GM12878 (cell line): ENCODE measurements at regions not wholly inside any gene's neighbourhood (a gene's known extent, or its start where the extent isn't known, plus 50 kb on each side); places are given as distances from the start of the nearest gene placed in this dataset.

Source experiments
- ATAC-seq: fragments of 200-7000 bp; cut with Tn5 transposase; 3 replicates; pipeline ENCODE4 v1.9.1; 2020; ENCODE audit warnings: mild to moderate bottlenecking, moderate library complexity
- BruUV-seq: library from RNA; stranded (reverse); fragments of 400-500 nt; replicated peaks from 2 replicates; lab custom pipeline; 2021; lab: Mats Ljungman, UMichigan
- CTCF ChIA-PET: fragments of 300-600 bp; sonication (Branson Sonifier 250); formaldehyde crosslinking; extraction: SDS; loops from one replicate; lab custom pipeline; 2021; ENCODE audit warnings: inconsistent platforms; lab: Yijun Ruan, JAX
- POLR2A ChIA-PET: fragments of 350-600 bp; formaldehyde crosslinking; extraction: SDS; loops from one replicate; lab custom pipeline; 2021; ENCODE audit warnings: inconsistent platforms; lab: Charles Lee
- RAD21 ChIA-PET: fragments of 300-600 bp; sonication (Branson Sonifier 250); formaldehyde crosslinking; loops from one replicate; lab custom pipeline; 2023; ENCODE audit warnings: antibody characterized with exemption; ENCODE audit not compliant: unreplicated experiment; lab: Charles Lee
- SMC1A ChIA-PET: fragments of 300-600 bp; sonication (Branson Sonifier 250); formaldehyde crosslinking; loops from one replicate; lab custom pipeline; 2023; ENCODE audit not compliant: unreplicated experiment, uncharacterized antibody; lab: Charles Lee
- DNase-seq: peaks from one replicate; pipeline ENCODE4 v3.0.0-alpha.2; 2011; ENCODE audit warnings: low read depth, low spot score
- FAIRE-seq: peaks from 3 replicates; lab custom pipeline; 2011; peaks lifted over from hg19 to GRCh38; lab: Jason Lieb, UNC
- H2AFZ ChIP-seq: 2 replicates; pipeline ENCODE4 v1.6.0; 2011; ENCODE audit warnings: low read depth, low read length, control low read depth; ENCODE audit not compliant: control insufficient read depth
- H3K27ac ChIP-seq: 2 replicates; pipeline ENCODE4 v1.5.1; 2011; ENCODE audit warnings: control low read depth; ENCODE audit not compliant: control insufficient read depth, insufficient read depth
- H3K27me3 ChIP-seq, 2 experiments: replicated peaks in 1 of 2; 2 replicates each; pipeline versions ENCODE4 v1.6.0 to v1.6.1; 2011; ENCODE audit warnings: low read length in 1 of 2; ENCODE audit not compliant: control insufficient read depth in 2 of 2, insufficient read depth in 2 of 2
- H3K36me3 ChIP-seq, 2 experiments: 2 replicates each; pipeline ENCODE4 v1.5.1; 2011; ENCODE audit warnings: low read length in 1 of 2; ENCODE audit not compliant: control insufficient read depth in 2 of 2, insufficient read depth in 2 of 2
- H3K4me1 ChIP-seq: 2 replicates; pipeline ENCODE4 v1.6.1; 2011; ENCODE audit warnings: mild to moderate bottlenecking, low read length, moderate library complexity, mixed read lengths; ENCODE audit not compliant: control insufficient read depth, insufficient read depth
- H3K4me2 ChIP-seq: 2 replicates; pipeline ENCODE4 v1.6.0; 2011; ENCODE audit warnings: control low read depth; ENCODE audit not compliant: control insufficient read depth, insufficient read depth
- H3K4me3 ChIP-seq: fragments of 200-600 bp; sonication (generic); 2 replicates; pipeline ENCODE4 v1.5.1; 2016
- H3K79me2 ChIP-seq: 2 replicates; pipeline ENCODE4 v1.6.0; 2011; ENCODE audit warnings: low read length; ENCODE audit not compliant: control insufficient read depth, insufficient read depth
- H3K9ac ChIP-seq: 2 replicates; pipeline ENCODE4 v1.8.0; 2011; ENCODE audit warnings: low read length, control low read depth, mixed read lengths; ENCODE audit not compliant: control insufficient read depth, insufficient read depth
- H3K9me3 ChIP-seq: replicated peaks from 3 replicates; pipeline ENCODE4 v1.5.1; 2011; ENCODE audit warnings: mild to moderate bottlenecking, low read length; ENCODE audit not compliant: control insufficient read depth, insufficient read depth
- H4K20me1 ChIP-seq: 2 replicates; pipeline ENCODE4 v1.6.0; 2011; ENCODE audit not compliant: control insufficient read depth, insufficient read depth
- RELB ChIP-seq: fragments of 450-650 bp; IDR thresholded peaks from 2 replicates; pipeline ENCODE4 v1.6.1; 2017; ENCODE audit warnings: low read depth, mild to moderate bottlenecking, moderate library complexity
- WGBS: methylation state at CpG from one replicate; pipeline ENCODE4 v1.1.6; 2016; ENCODE audit warnings: low lambda C conversion rate; ENCODE audit not compliant: insufficient replicate concordance, insufficient coverage; ENCODE audit errors: missing lambda C conversion rate; 5-methylcytosine and 5-hydroxymethylcytosine counted together
- in situ Hi-C: fragments of 300-500 bp; cut with MboI; formaldehyde crosslinking; loops from 9 replicates; pipeline ENCODE4 v1.14.3; 2018; ENCODE audit warnings: mixed read lengths
- intact Hi-C: fragments of 100-400 bp; cut with micrococcal nuclease; formaldehyde crosslinking; loops from one replicate; pipeline ENCODE4 v1.14.2; 2022; ENCODE audit not compliant: unreplicated experiment

GRCh38 chr14:34120185-34120977 lies 169.5 kb upstream of the EGLN3 start:
- Histone ChIP-seq H4K20me1 (no peaks in the 10 kb centered on the region), H3K79me2 (no peaks in the 10 kb centered on the region), H3K4me1 (no peaks in the 10 kb centered on the region), H3K4me2 (no peak overlapping the region), H3K27ac (no peak overlapping the region), H3K36me3 (no peaks in the 10 kb centered on the region), H2AFZ (no peak overlapping the region), H3K4me3 (no peak overlapping the region), H3K9me3 (no peaks in the 10 kb centered on the region), H3K27me3 (no peaks in the 10 kb centered on the region; a peak in 1 of 4 replicates), H3K9ac (no peak overlapping the region)
- FAIRE-seq, result no peak
- no TSS peak for BruUV-seq
- no peak for ATAC-seq
- DNase-seq, result no peak
- POLR2A ChIA-PET, result no interaction called here
- in situ Hi-C loops, result no loop called here
- no peak for TF ChIP-seq RELB
- CTCF ChIA-PET, result interaction anchor here (2.3 kb wide), 1 partner anchor 22 kb away, joined by 7 read pairs; no protein-coding TSS in a partner anchor
- intact Hi-C loops, result no loop called here
- RAD21 ChIA-PET, result no interaction called here
- 30% methylated on average over 3 of the region's 3 CpGs for WGBS
- SMC1A ChIA-PET, result interaction anchor here (1.0 kb wide), 2 partner anchors 17 to 184 kb away, joined by 3 read pairs; no protein-coding TSS in a partner anchor
